ENCODE measurements at regions not wholly inside any gene's neighbourhood (a gene's known extent, or its start where the extent isn't known, plus 50 kb on each side); places are given as distances from the start of the nearest gene placed in this dataset.

GRCh38 chr7:12884856-12885440, 197.5 kb downstream of the ARL4A start:
- no peak for TF ChIP-seq CTCF (IDR thresholded peaks at IDR 0.05; ENCODE audit: partially characterized antibody, unreplicated experiment)
- Mint-ChIP-seq H3K4me3 (ENCODE audit: unreplicated experiment) (no peak overlapping the region), H3K9me3 (ENCODE audit: unreplicated experiment) (no peaks in the 10 kb centered on the region), H3K36me3 (ENCODE audit: unreplicated experiment) (no peaks in the 10 kb centered on the region), H3K27me3 (ENCODE audit: unreplicated experiment) (peaks cover 2% of the 10 kb centered on the region), H3K4me1 (ENCODE audit: low read depth, unreplicated experiment) (no peaks in the 10 kb centered on the region), H3K27ac (ENCODE audit: unreplicated experiment) (no peak overlapping the region)
- DNase-seq, result no peak

- no peak for TF ChIP-seq CTCF (IDR thresholded peaks at IDR 0.05; ENCODE audit: partially characterized antibody, unreplicated experiment)
- no peaks in the 10 kb centered on the region for H3K36me3 Mint-ChIP-seq (ENCODE audit: unreplicated experiment)
- H3K27me3 Mint-ChIP-seq (ENCODE audit: unreplicated experiment), result no peaks in the 10 kb centered on the region
- no peak overlapping the region for H3K4me3 Mint-ChIP-seq (ENCODE audit: unreplicated experiment)
- no peak for DNase-seq
- no peaks in the 10 kb centered on the region for H3K9me3 Mint-ChIP-seq (ENCODE audit: unreplicated experiment)
- H3K4me1 Mint-ChIP-seq (ENCODE audit: low read depth, unreplicated experiment), result no peaks in the 10 kb centered on the region
- H3K27ac Mint-ChIP-seq (ENCODE audit: unreplicated experiment), result no peak overlapping the region
Observed at GRCh38 chr7:12888717-12889116, 201.3 kb downstream of the ARL4A start.

GRCh38 chr7:12889391-12889790, 202.0 kb downstream of the ARL4A start:
- Mint-ChIP-seq H3K27me3 (ENCODE audit: unreplicated experiment) (no peaks in the 10 kb centered on the region), H3K36me3 (ENCODE audit: unreplicated experiment) (no peaks in the 10 kb centered on the region), H3K4me3 (ENCODE audit: unreplicated experiment) (no peak overlapping the region), H3K9me3 (ENCODE audit: unreplicated experiment) (no peaks in the 10 kb centered on the region), H3K27ac (ENCODE audit: unreplicated experiment) (no peak overlapping the region), H3K4me1 (ENCODE audit: low read depth, unreplicated experiment) (no peaks in the 10 kb centered on the region)
- DNase-seq, result no peak
- no peak for TF ChIP-seq CTCF (IDR thresholded peaks at IDR 0.05; ENCODE audit: partially characterized antibody, unreplicated experiment)

GRCh38 chr7:12890586-12890985, 203.2 kb downstream of the ARL4A start:
- H3K27me3 Mint-ChIP-seq (ENCODE audit: unreplicated experiment), result no peaks in the 10 kb centered on the region

More at GRCh38 chr7:12890586-12890985, 203.2 kb downstream of the ARL4A start:
- no peaks in the 10 kb centered on the region for H3K4me1 Mint-ChIP-seq (ENCODE audit: low read depth, unreplicated experiment)
- no peak for DNase-seq
- no peak for TF ChIP-seq CTCF (IDR thresholded peaks at IDR 0.05; ENCODE audit: partially characterized antibody, unreplicated experiment)
- H3K4me3 Mint-ChIP-seq (ENCODE audit: unreplicated experiment), result no peak overlapping the region
- no peaks in the 10 kb centered on the region for H3K9me3 Mint-ChIP-seq (ENCODE audit: unreplicated experiment)
- no peak overlapping the region for H3K27ac Mint-ChIP-seq (ENCODE audit: unreplicated experiment)
- no peaks in the 10 kb centered on the region for H3K36me3 Mint-ChIP-seq (ENCODE audit: unreplicated experiment)
